PC-9 (cell line): ENCODE measurements at regions not wholly inside any gene's neighbourhood (a gene's known extent, or its start where the extent isn't known, plus 50 kb on each side); places are given as distances from the start of the nearest gene placed in this dataset.

Experiments
- BruUV-seq: library from RNA; stranded (reverse); fragments of 400-500 nt; replicated peaks from 2 replicates; lab custom pipeline; 2021; lab: Mats Ljungman, UMichigan
- CTCF ChIA-PET: fragments of 300-600 bp; sonication (Branson Sonifier 250); formaldehyde crosslinking; loops from one replicate; lab custom pipeline; 2022; ENCODE audit warnings: antibody characterized with exemption; lab: Charles Lee
- POLR2A ChIA-PET: fragments of 300-600 bp; sonication (Branson Sonifier 250); formaldehyde crosslinking; loops from one replicate; lab custom pipeline; 2022; ENCODE audit warnings: antibody characterized with exemption; ENCODE audit not compliant: unreplicated experiment; lab: Charles Lee
- DNase-seq, 2 experiments: peaks; one replicate each; pipeline versions ENCODE4 v3.0.0 to v3.0.0-alpha.2; 2015 to 2022; ENCODE audit warnings: mixed read lengths in 1 of 2
- H2AFZ ChIP-seq: fragments of 200-600 bp; sonication (generic); 2 replicates; pipeline ENCODE4 v1.8.1; 2017; ENCODE audit warnings: antibody characterized with exemption
- H3F3A ChIP-seq: fragments of 200-600 bp; sonication (generic); 2 replicates; pipeline ENCODE4 v1.8.1; 2017; ENCODE audit warnings: antibody characterized with exemption, mild to moderate bottlenecking, low read depth; ENCODE audit not compliant: insufficient read depth
- H3K27ac ChIP-seq: fragments of 200-600 bp; sonication (generic); 2 replicates; pipeline ENCODE4 v1.6.1; 2016; ENCODE audit warnings: mixed run types
- H3K27me3 ChIP-seq: fragments of 200-600 bp; sonication (generic); 2 replicates; pipeline ENCODE4 v1.6.1; 2016; ENCODE audit warnings: low read depth, mixed run types; ENCODE audit not compliant: insufficient read depth
- H3K36me3 ChIP-seq: fragments of 200-600 bp; sonication (generic); 2 replicates; pipeline ENCODE4 v1.6.1; 2016; ENCODE audit warnings: low read depth, mixed run types
- H3K4me1 ChIP-seq: fragments of 200-600 bp; sonication (generic); replicated peaks from 2 replicates; pipeline ENCODE4 v1.6.1; 2016; ENCODE audit warnings: mixed run types; ENCODE audit not compliant: insufficient read depth
- H3K4me2 ChIP-seq: fragments of 200-600 bp; sonication (generic); 2 replicates; pipeline ENCODE4 v1.6.1; 2017; ENCODE audit warnings: mixed run types
- H3K4me3 ChIP-seq: fragments of 200-600 bp; sonication (generic); 2 replicates; pipeline ENCODE4 v1.6.1; 2016; ENCODE audit warnings: mixed run types
- H3K79me2 ChIP-seq: fragments of 200-600 bp; sonication (generic); 2 replicates; pipeline ENCODE4 v1.6.1; 2017; ENCODE audit warnings: low read depth, mixed run types
- H3K9me2 ChIP-seq: fragments of 200-600 bp; sonication (generic); 2 replicates; pipeline ENCODE4 v1.8.1; 2017; ENCODE audit warnings: mild to moderate bottlenecking; ENCODE audit not compliant: insufficient read depth
- H3K9me3 ChIP-seq: fragments of 200-600 bp; sonication (generic); 2 replicates; pipeline ENCODE4 v1.8.1; 2016; ENCODE audit warnings: low read depth; ENCODE audit not compliant: insufficient read depth
- H4K20me1 ChIP-seq: fragments of 200-600 bp; sonication (generic); 2 replicates; pipeline ENCODE4 v1.8.1; 2017; ENCODE audit not compliant: insufficient read depth
- CTCF ChIP-seq: fragments of 200-600 bp; sonication (generic); conservative IDR thresholded peaks from 2 replicates; pipeline ENCODE4 v1.6.1; 2017; ENCODE audit warnings: mixed run types, antibody characterized with exemption, mild to moderate bottlenecking, moderate library complexity
- EZH2 ChIP-seq: fragments of 200-600 bp; sonication (generic); IDR thresholded peaks from 2 replicates; pipeline ENCODE4 v1.8.0; 2017; ENCODE audit warnings: antibody characterized with exemption, low read depth
- intact Hi-C: fragments of 100-400 bp; cut with micrococcal nuclease; formaldehyde crosslinking; loops from one replicate; pipeline ENCODE4 v1.10.0; 2022; ENCODE audit not compliant: unreplicated experiment

DNA sequence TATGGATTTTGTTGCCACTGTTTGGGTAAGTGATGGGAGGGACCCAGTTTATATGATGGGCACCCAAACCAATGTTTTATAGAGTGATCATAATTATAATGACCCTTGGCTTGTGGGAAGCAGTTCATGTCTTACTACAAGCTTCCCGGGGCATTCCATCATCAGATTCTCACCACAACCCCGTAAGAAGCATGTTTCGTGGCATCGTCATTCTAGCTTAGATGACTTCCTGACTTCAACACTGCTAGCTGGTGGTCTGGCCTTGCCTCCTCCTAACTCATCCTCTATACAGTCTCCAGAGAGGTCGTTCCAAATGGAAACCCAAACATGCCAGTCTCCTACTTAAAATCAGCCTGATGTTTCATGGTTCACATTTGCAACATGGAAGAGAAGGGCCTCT, 226.9 kb downstream of the ADAMTS9 start:
- H3K4me2 ChIP-seq = no peak overlapping the region

GRCh38 chr3:64460141-64460730, 227.6 kb downstream of the ADAMTS9 start:
- intact Hi-C loops = loop anchor here (10.0 kb wide), 1 partner anchor 55 kb away; no protein-coding TSS in a partner anchor
- Histone ChIP-seq H3K79me2 (no peaks in the 10 kb centered on the region), H3K9me3 (no peaks in the 10 kb centered on the region), H3K36me3 (no peaks in the 10 kb centered on the region), H3K9me2 (no peaks in the 10 kb centered on the region), H3K4me3 (no peak overlapping the region), H3K27ac (no peak overlapping the region), H4K20me1 (no peaks in the 10 kb centered on the region), H3K4me1 (no peaks in the 10 kb centered on the region), H3K27me3 (no peaks in the 10 kb centered on the region), H3F3A (no peaks in the 10 kb centered on the region), H2AFZ (no peak overlapping the region), H3K4me2 (no peak overlapping the region)
- TF ChIP-seq EZH2 (no peak), CTCF (no peak)
- no TSS peak for BruUV-seq
- ChIA-PET CTCF (no interaction called here), POLR2A (no interaction called here)
- DNase-seq = no peak

More for the DNA sequence above, 226.9 kb downstream of the ADAMTS9 start:
- Histone ChIP-seq H3K4me3 (no peak overlapping the region), H3K36me3 (no peaks in the 10 kb centered on the region), H3K4me1 (no peaks in the 10 kb centered on the region), H3K79me2 (no peaks in the 10 kb centered on the region), H3K9me2 (no peaks in the 10 kb centered on the region), H3K27me3 (no peaks in the 10 kb centered on the region), H4K20me1 (no peaks in the 10 kb centered on the region), H3K9me3 (no peaks in the 10 kb centered on the region), H2AFZ (no peak overlapping the region), H3F3A (no peaks in the 10 kb centered on the region), H3K27ac (no peak overlapping the region)
- no peak for DNase-seq
- POLR2A ChIA-PET = no interaction called here
- CTCF ChIA-PET = interaction anchor here (0.6 kb wide), 1 partner anchor 10 kb away, joined by 3 read pairs; no protein-coding TSS in a partner anchor
- intact Hi-C loops = loop anchor here (10.0 kb wide), 1 partner anchor 56 kb away; no protein-coding TSS in a partner anchor
- BruUV-seq = no TSS peak
- TF ChIP-seq EZH2 (no peak), CTCF (no peak)

GRCh38 chr3:64459711-64460110, 228.1 kb downstream of the ADAMTS9 start:
- Histone ChIP-seq H3K27me3 (no peaks in the 10 kb centered on the region), H3K79me2 (no peaks in the 10 kb centered on the region), H3K36me3 (no peaks in the 10 kb centered on the region), H4K20me1 (no peaks in the 10 kb centered on the region), H3K9me3 (no peaks in the 10 kb centered on the region), H3K9me2 (no peaks in the 10 kb centered on the region), H3K27ac (no peak overlapping the region), H3F3A (no peaks in the 10 kb centered on the region), H3K4me2 (no peak overlapping the region), H3K4me1 (no peaks in the 10 kb centered on the region), H3K4me3 (no peak overlapping the region), H2AFZ (no peak overlapping the region)
- no peak for DNase-seq
- ChIA-PET POLR2A (no interaction called here), CTCF (no interaction called here)
- no TSS peak for BruUV-seq
- intact Hi-C loops = loop anchor here (10.0 kb wide), 1 partner anchor 55 kb away; no protein-coding TSS in a partner anchor
- TF ChIP-seq CTCF (no peak), EZH2 (no peak)
